ENCODE measurements at regions not wholly inside any gene's neighbourhood (a gene's known extent, or its start where the extent isn't known, plus 50 kb on each side); places are given as distances from the start of the nearest gene placed in this dataset.
"Not testable (repeated sequence)": the region's sequence is repeated elsewhere in the genome, so short reads cannot be mapped to it uniquely, and the experiment has no call there.

GRCh38 chr6:9921366-9921765 lies 493.5 kb downstream of the TFAP2A start:
- no peak for DNase-seq

DNA sequence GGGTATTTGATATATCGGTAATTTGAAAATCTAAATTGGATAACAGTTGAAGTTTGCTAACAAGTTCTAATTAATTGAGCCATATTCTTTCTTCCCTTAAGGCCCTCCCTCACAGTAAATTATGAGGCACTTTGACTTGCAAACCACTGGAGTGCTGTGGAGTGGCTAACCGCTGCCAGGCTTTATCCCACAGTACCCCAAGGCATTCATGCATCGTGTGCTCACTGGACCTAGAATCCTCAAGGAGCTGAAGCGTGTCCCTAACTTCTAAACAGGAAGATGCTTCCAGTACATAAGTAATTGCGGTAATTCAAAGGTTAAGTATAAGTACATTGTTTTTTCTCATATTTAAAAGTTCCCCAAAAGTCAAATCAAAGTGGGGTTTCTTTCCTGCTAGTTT lies 499.9 kb downstream of the TFAP2A start:
- no peak for DNase-seq

GRCh38 chr6:9901376-9901775 lies 513.5 kb downstream of the TFAP2A start:
- DNase-seq, result no peak

GRCh38 chr6:9896806-9897205 lies 518.1 kb downstream of the TFAP2A start:
- no peak for DNase-seq

GRCh38 chr6:9890893-9891292 lies 524.0 kb downstream of the TFAP2A start:
- no peak for DNase-seq

DNA sequence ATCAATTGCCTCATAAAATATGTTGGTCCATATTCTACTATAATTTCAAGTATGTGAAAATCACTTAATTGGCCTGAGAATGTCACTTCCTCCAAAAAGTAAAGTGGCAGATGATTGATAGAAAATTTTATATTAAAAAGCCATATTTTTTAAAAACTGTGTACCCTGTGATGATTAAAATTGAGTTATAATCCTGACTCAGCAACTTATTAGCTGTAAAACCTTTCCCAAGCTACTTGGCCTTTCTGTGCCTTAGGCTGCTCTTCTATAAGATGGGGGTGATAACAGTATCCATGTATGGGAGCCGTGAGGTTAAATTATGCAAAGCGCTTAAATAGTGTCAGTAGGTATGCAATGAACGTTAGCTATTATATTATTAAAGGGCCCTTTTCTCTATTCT lies 524.4 kb downstream of the TFAP2A start:
- DNase-seq, result no peak

DNA sequence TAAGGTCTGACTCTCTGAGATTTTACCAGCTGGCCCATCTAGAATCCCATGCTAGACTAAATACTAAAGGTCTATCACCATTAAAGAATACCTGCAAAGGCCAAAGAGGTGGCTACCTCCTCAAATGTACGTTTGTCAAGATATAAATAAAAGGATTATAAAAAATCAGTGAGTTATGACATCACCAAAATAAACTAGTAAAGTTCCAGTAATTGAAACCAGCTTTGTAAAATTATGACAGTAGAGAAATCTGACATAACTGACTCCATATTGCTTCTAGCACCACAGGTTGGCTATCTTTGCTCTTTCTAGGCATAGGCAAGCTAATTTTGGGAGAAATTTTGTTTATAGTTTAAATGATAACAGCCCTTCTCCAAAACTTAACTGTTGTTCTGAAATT lies 536.3 kb downstream of the TFAP2A start:
- DNase-seq, result no peak

- DNase-seq, result no peak
Observed at GRCh38 chr6:9875605-9876353, 539.1 kb downstream of the TFAP2A start.

- DNase-seq, result no peak
Observed at GRCh38 chr6:9862603-9863167, 552.2 kb downstream of the TFAP2A start.

- no peak for DNase-seq
Observed at GRCh38 chr6:9851541-9852380, 563.1 kb downstream of the TFAP2A start.

- DNase-seq, result no peak
Observed at GRCh38 chr6:9851006-9851405, 563.9 kb downstream of the TFAP2A start.

DNA sequence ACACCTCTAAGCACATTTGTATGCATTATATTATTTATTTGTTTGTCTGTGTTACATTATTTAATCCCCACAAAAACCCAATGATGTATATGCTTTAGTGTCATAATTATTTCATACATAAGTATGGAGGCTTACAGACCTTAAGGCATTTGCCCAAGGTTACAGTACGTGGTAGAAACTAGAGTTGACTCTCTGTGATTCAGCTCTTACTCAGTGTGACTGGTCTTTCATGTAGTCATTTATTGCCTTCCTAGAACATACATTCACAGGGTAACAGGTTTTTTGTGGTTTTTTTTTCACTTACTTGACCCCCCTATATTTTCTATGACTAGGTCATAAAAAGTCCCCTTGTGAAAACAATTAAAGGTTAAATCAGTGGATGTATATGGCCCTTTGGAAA lies 566.8 kb downstream of the TFAP2A start:
- DNase-seq, result no peak

DNA sequence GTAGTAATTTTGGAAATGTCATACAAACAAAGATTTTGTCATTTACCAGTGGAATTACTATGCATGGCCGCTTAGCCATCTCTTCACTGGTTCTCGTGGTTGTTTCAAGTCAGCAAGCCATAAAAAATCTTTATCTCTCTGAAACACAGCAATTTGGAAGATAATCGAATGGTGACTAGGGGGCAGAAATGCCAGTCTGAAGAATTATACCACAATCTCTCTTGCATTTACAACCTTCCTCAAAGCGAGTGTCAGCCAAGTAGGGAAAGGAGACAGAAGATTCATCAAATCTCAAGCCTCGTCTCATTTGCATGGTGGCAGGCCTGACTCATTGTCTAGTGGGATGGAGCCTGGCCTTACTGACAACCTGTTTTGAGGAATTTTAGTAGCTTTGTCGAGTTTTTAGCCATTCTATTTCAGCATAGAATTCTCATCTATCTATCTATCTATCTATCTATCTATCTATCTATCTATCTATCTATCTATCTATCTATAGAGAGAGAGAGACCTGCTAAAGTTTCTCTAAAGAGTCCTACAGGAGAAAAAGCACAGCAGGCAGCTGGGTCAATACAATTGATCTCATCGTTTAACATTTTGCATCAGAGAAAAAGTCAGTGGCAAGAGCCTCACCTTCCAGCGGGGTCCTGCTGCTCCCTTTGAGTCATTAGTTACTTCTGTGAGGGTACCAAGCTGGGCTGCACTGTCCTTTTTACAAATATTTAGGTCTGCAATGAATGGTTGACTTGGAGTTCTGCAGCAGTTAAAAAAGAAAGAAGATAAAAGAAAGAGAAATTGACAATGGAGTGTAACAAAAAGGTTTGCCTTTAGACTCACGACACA lies 572.8 kb downstream of the TFAP2A start:
- DNase-seq, result no peak

- DNase-seq, result no peak
Observed at GRCh38 chr6:9834233-9834632, 580.6 kb downstream of the TFAP2A start.

GRCh38 chr6:9831783-9832182 lies 583.1 kb downstream of the TFAP2A start:
- no peak for DNase-seq

- DNase-seq, result no peak
Observed at GRCh38 chr6:9830808-9831207, 584.1 kb downstream of the TFAP2A start.

DNA sequence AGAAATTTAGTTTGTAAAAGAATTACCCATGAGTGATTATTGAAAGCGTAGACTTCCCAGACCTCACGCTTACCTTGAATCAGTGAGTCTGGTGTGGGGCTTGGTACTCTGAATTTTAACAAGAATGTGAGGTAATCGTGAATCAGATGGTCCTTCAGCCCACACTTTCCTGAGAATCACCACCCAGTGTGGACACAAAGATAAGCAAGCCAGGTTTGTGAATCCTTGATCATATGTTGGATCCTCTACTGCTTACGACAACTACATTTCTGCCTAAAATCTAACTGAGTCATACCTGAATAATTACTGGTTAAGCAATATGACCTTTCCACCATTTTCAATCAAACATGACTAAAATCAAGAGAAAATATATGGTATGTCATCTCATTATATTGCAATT lies 589.3 kb downstream of the TFAP2A start:
- no peak for DNase-seq

GRCh38 chr6:9810727-9811126 lies 604.1 kb downstream of the TFAP2A start:
- not testable (repeated sequence) for DNase-seq

GRCh38 chr6:9810286-9810685 lies 604.6 kb downstream of the TFAP2A start:
- no peak for DNase-seq

- no peak for DNase-seq
Observed at GRCh38 chr6:9806195-9806594, 608.7 kb downstream of the TFAP2A start.

- no peak for DNase-seq
Observed at GRCh38 chr6:9801249-9801754, 613.6 kb downstream of the TFAP2A start.

GRCh38 chr6:9799582-9799981 lies 615.3 kb downstream of the TFAP2A start:
- no peak for DNase-seq

DNA sequence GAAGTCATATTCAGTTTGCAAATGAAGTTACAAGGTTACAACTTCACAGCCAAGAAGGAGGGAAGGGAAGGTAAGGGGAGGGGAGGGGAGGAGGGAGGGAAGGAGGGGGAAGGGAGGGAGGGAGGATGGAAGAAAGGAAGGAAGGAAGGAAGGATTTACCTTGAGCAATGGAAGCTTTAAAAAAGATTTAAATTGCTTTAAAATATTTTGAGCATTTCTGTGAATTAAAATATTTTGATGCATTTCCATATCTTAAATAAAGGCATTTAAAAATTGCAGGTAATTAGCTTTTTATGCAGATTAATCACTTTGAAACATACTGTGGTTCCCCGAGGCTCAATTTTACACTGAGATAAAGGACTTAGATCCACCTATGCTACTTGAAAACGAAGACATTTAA lies 618.0 kb downstream of the TFAP2A start:
- no peak for DNase-seq
